Spinal cord (tissue), 9 donors: ENCODE measurements at regions not wholly inside any gene's neighbourhood (a gene's known extent, or its start where the extent isn't known, plus 50 kb on each side); places are given as distances from the start of the nearest gene placed in this dataset.
A peak's percentile ranks its signal among the peaks of the same experiment; 100 is the strongest.

Experiments
- DNase-seq, 6 donors: peaks; one replicate each; pipeline versions ENCODE4 v3.0.0 to v3.0.0-alpha.2; 2013 to 2015; ENCODE audit warnings: low spot score in 6 of 6, low read depth in 4 of 6
- H3K27ac ChIP-seq: one replicate; pipeline ENCODE4 v1.5.1; 2013; ENCODE audit warnings: low read depth, low read length, control low read depth
- H3K27me3 ChIP-seq: one replicate; pipeline ENCODE4 v1.6.1; 2013; ENCODE audit warnings: low read length; ENCODE audit not compliant: control insufficient read depth, insufficient read depth
- H3K36me3 ChIP-seq: one replicate; pipeline ENCODE4 v1.6.1; 2013; ENCODE audit warnings: low read length; ENCODE audit not compliant: control insufficient read depth, insufficient read depth
- H3K4me1 ChIP-seq: one replicate; pipeline ENCODE4 v1.6.1; 2013; ENCODE audit warnings: low read length; ENCODE audit not compliant: control insufficient read depth, insufficient read depth
- H3K4me3 ChIP-seq: one replicate; pipeline ENCODE4 v1.5.1; 2013; ENCODE audit warnings: low read depth, low read length, control low read depth
- H3K9me3 ChIP-seq: one replicate; pipeline ENCODE4 v1.6.1; 2013; ENCODE audit warnings: low read length; ENCODE audit not compliant: control insufficient read depth, insufficient read depth
- WGBS: methylation state at CpG from one replicate; pipeline ENCODE4 v1.1.5; 2013; ENCODE audit warnings: missing lambda C conversion rate; ENCODE audit not compliant: insufficient coverage; 5-methylcytosine and 5-hydroxymethylcytosine counted together
- donor health status: healthy.

GRCh38 chr22:48516571-48516970, 1311.1 kb downstream of the BRD1 start:
- 85% methylated on average over 8 of the region's 9 CpGs for WGBS
- Histone ChIP-seq H3K4me1 (peaks cover 81% of the 10 kb centered on the region), H3K27me3 (no peaks in the 10 kb centered on the region), H3K27ac (peak overlapping the region; percentile 94), H3K9me3 (no peaks in the 10 kb centered on the region), H3K4me3 (no peak overlapping the region), H3K36me3 (peaks cover 60% of the 10 kb centered on the region)
- DNase-seq, result no peak

GRCh38 chr22:48515571-48516200, 1312.0 kb downstream of the BRD1 start:
- Histone ChIP-seq H3K27ac (no peak overlapping the region), H3K9me3 (no peaks in the 10 kb centered on the region), H3K27me3 (no peaks in the 10 kb centered on the region), H3K36me3 (peaks cover 65% of the 10 kb centered on the region), H3K4me3 (no peak overlapping the region), H3K4me1 (peaks cover 72% of the 10 kb centered on the region)
- no peak for DNase-seq
- WGBS, result 90% methylated on average over 19 of the region's 24 CpGs

- Histone ChIP-seq H3K9me3 (no peaks in the 10 kb centered on the region), H3K4me1 (peaks cover 55% of the 10 kb centered on the region), H3K27ac (peak overlapping the region; percentile 33), H3K27me3 (no peaks in the 10 kb centered on the region), H3K36me3 (peaks cover 51% of the 10 kb centered on the region), H3K4me3 (no peak overlapping the region)
- DNase-seq, result no peak
- no CpG with 5 or more reads among the region's 10 CpGs for WGBS
Observed at GRCh38 chr22:48513929-48514328, 1313.7 kb downstream of the BRD1 start.

- H3K4me1 ChIP-seq, result peaks cover 50% of the 10 kb centered on the region
- 88% methylated on average over 10 of the region's 10 CpGs for WGBS
Observed at GRCh38 chr22:48513446-48513845, 1314.2 kb downstream of the BRD1 start.

GRCh38 chr22:48511781-48512327, 1315.8 kb downstream of the BRD1 start:
- no peak overlapping the region for H3K4me3 ChIP-seq
- WGBS, result 89% methylated on average over 22 of the region's 23 CpGs
- no peak overlapping the region for H3K27ac ChIP-seq
- no peaks in the 10 kb centered on the region for H3K9me3 ChIP-seq
- no peaks in the 10 kb centered on the region for H3K27me3 ChIP-seq
- H3K36me3 ChIP-seq, result peaks cover 53% of the 10 kb centered on the region
- peaks cover 37% of the 10 kb centered on the region for H3K4me1 ChIP-seq
- no peak for DNase-seq

More at GRCh38 chr22:48513446-48513845, 1314.2 kb downstream of the BRD1 start:
- peak overlapping the region; percentile 33 for H3K27ac ChIP-seq
- peaks cover 48% of the 10 kb centered on the region for H3K36me3 ChIP-seq
- H3K9me3 ChIP-seq, result no peaks in the 10 kb centered on the region
- H3K27me3 ChIP-seq, result no peaks in the 10 kb centered on the region
- no peak overlapping the region for H3K4me3 ChIP-seq
- no peak for DNase-seq

- no peak overlapping the region for H3K4me3 ChIP-seq
- no peaks in the 10 kb centered on the region for H3K9me3 ChIP-seq
- WGBS, result 85% methylated on average over 4 of the region's 7 CpGs
- H3K27me3 ChIP-seq, result no peaks in the 10 kb centered on the region
- H3K27ac ChIP-seq, result no peak overlapping the region
- DNase-seq, result no peak
- peaks cover 31% of the 10 kb centered on the region for H3K4me1 ChIP-seq
- peaks cover 53% of the 10 kb centered on the region for H3K36me3 ChIP-seq
Observed at GRCh38 chr22:48511211-48511610, 1316.5 kb downstream of the BRD1 start.

GRCh38 chr22:48510599-48510998, 1317.1 kb downstream of the BRD1 start:
- Histone ChIP-seq H3K9me3 (no peaks in the 10 kb centered on the region), H3K27ac (no peak overlapping the region), H3K4me1 (peaks cover 25% of the 10 kb centered on the region), H3K4me3 (no peak overlapping the region), H3K36me3 (peaks cover 56% of the 10 kb centered on the region), H3K27me3 (no peaks in the 10 kb centered on the region)
- no CpG with 5 or more reads among the region's 2 CpGs for WGBS
- no peak for DNase-seq

- Histone ChIP-seq H3K27ac (no peak overlapping the region), H3K4me1 (peaks cover 15% of the 10 kb centered on the region), H3K4me3 (no peak overlapping the region), H3K27me3 (no peaks in the 10 kb centered on the region), H3K36me3 (peaks cover 60% of the 10 kb centered on the region), H3K9me3 (no peaks in the 10 kb centered on the region)
- no peak for DNase-seq
- WGBS, result 90% methylated on average over 23 of the region's 23 CpGs
Observed at GRCh38 chr22:48507595-48508350, 1319.9 kb downstream of the BRD1 start.

GRCh38 chr22:48507171-48507570, 1320.5 kb downstream of the BRD1 start:
- H3K27me3 ChIP-seq, result no peaks in the 10 kb centered on the region
- DNase-seq, result no peak
- H3K4me3 ChIP-seq, result no peak overlapping the region
- H3K36me3 ChIP-seq, result peaks cover 59% of the 10 kb centered on the region
- 80% methylated on average over 9 of the region's 9 CpGs for WGBS
- H3K4me1 ChIP-seq, result peaks cover 15% of the 10 kb centered on the region
- no peak overlapping the region for H3K27ac ChIP-seq
- no peaks in the 10 kb centered on the region for H3K9me3 ChIP-seq
